SK-N-SH treated with all-trans-retinoic acid at 6 μM for 48 hours (cell line): ENCODE measurements at regions not wholly inside any gene's neighbourhood (a gene's known extent, or its start where the extent isn't known, plus 50 kb on each side); places are given as distances from the start of the nearest gene placed in this dataset.

ENCODE experiments used
- ATAC-seq: fragments of 200-7000 bp; cut with Tn5 transposase; 3 replicates; pipeline ENCODE4 v1.9.1; 2020; ENCODE audit warnings: mild to moderate bottlenecking, moderate library complexity
- ARNTL ChIP-seq: fragments of 450-650 bp; formaldehyde crosslinking; IDR thresholded peaks from 2 replicates; pipeline ENCODE4 v1.5.0; 2020; ENCODE audit warnings: low read depth, mild to moderate bottlenecking, moderate library complexity, borderline replicate concordance
- BACH2 ChIP-seq: fragments of 250-450 bp; sonication (Bioruptor Pico); IDR thresholded peaks from 2 replicates; pipeline ENCODE4 v1.9.0; 2021; ENCODE audit warnings: mild to moderate bottlenecking, borderline replicate concordance
- CREB5 ChIP-seq: fragments of 250-450 bp; sonication (Bioruptor Pico); IDR thresholded peaks from 2 replicates; pipeline ENCODE4 v1.5.1; 2020; ENCODE audit warnings: low read depth, mild to moderate bottlenecking, moderate library complexity
- CSDC2 ChIP-seq: fragments of 250-450 bp; sonication (Bioruptor Pico); IDR thresholded peaks from 2 replicates; pipeline ENCODE4 v1.5.0; 2020; ENCODE audit warnings: mild to moderate bottlenecking, moderate library complexity
- CSRNP3 ChIP-seq: fragments of 250-450 bp; sonication (Bioruptor Pico); IDR thresholded peaks from 2 replicates; pipeline ENCODE4 v1.5.1; 2021; ENCODE audit warnings: mild to moderate bottlenecking, moderate library complexity
- ESRRG ChIP-seq: fragments of 250-450 bp; sonication (Bioruptor Pico); IDR thresholded peaks from 2 replicates; pipeline ENCODE4 v1.6.1; 2021; ENCODE audit warnings: mild to moderate bottlenecking
- GLIS3 ChIP-seq: fragments of 250-450 bp; sonication (Bioruptor Pico); IDR thresholded peaks from 2 replicates; pipeline ENCODE4 v1.5.0; 2020; ENCODE audit warnings: mild to moderate bottlenecking, moderate library complexity
- ISL1 ChIP-seq: fragments of 250-450 bp; sonication (Bioruptor Pico); IDR thresholded peaks from 2 replicates; pipeline ENCODE4 v2.1.2; 2022; ENCODE audit warnings: mild to moderate bottlenecking, moderate library complexity
- OSR1 ChIP-seq: fragments of 250-450 bp; sonication (Bioruptor Pico); IDR thresholded peaks from 2 replicates; pipeline ENCODE4 v1.8.0; 2022; ENCODE audit warnings: moderate library complexity, mild to moderate bottlenecking, inconsistent platforms
- PATZ1 ChIP-seq: fragments of 250-450 bp; sonication (Bioruptor Pico); IDR thresholded peaks from 2 replicates; pipeline ENCODE4 v1.8.0; 2020; ENCODE audit warnings: mild to moderate bottlenecking, moderate library complexity, borderline replicate concordance
- POU6F1 ChIP-seq: fragments of 250-450 bp; sonication (Bioruptor Pico); IDR thresholded peaks from 2 replicates; pipeline ENCODE4 v1.8.0; 2021; ENCODE audit warnings: low read depth, mild to moderate bottlenecking, moderate library complexity, borderline replicate concordance
- PPARA ChIP-seq: fragments of 250-450 bp; sonication (Bioruptor Pico); IDR thresholded peaks from 2 replicates; pipeline ENCODE4 v1.5.0; 2020; ENCODE audit warnings: mild to moderate bottlenecking, borderline replicate concordance
- RARB ChIP-seq: fragments of 250-450 bp; sonication (Bioruptor Pico); IDR thresholded peaks from 2 replicates; pipeline ENCODE4 v1.8.0; 2021; ENCODE audit warnings: mild to moderate bottlenecking, moderate library complexity
- SNAI2 ChIP-seq: fragments of 250-450 bp; sonication (Bioruptor Pico); IDR thresholded peaks from 2 replicates; pipeline ENCODE4 v1.5.0; 2020; ENCODE audit warnings: mild to moderate bottlenecking, moderate library complexity
- TCF4 ChIP-seq: fragments of 250-450 bp; sonication (Bioruptor Pico); IDR thresholded peaks from 2 replicates; pipeline ENCODE4 v1.8.0; 2021; ENCODE audit warnings: mild to moderate bottlenecking, moderate library complexity, borderline replicate concordance
- TOX ChIP-seq: fragments of 250-450 bp; sonication (Bioruptor Pico); IDR thresholded peaks from 2 replicates; pipeline ENCODE4 v1.8.0; 2021; ENCODE audit warnings: mild to moderate bottlenecking, moderate library complexity, borderline replicate concordance
- TSHZ2 ChIP-seq: fragments of 250-450 bp; sonication (Bioruptor Pico); IDR thresholded peaks from 2 replicates; pipeline ENCODE4 v1.5.0; 2020; ENCODE audit warnings: mild to moderate bottlenecking, moderate library complexity
- ZC3H10 ChIP-seq: fragments of 250-450 bp; sonication (Bioruptor Pico); IDR thresholded peaks from 2 replicates; pipeline ENCODE4 v1.5.1; 2021; ENCODE audit warnings: mild to moderate bottlenecking, moderate library complexity
- ZFP3 ChIP-seq: fragments of 250-450 bp; sonication (Bioruptor Pico); IDR thresholded peaks from 2 replicates; pipeline ENCODE4 v1.5.0; 2020; ENCODE audit warnings: mild to moderate bottlenecking, moderate library complexity
- ZFP30 ChIP-seq: fragments of 450-650 bp; formaldehyde crosslinking; IDR thresholded peaks from 2 replicates; pipeline ENCODE4 v1.5.0; 2022; ENCODE audit warnings: mild to moderate bottlenecking, moderate library complexity
- ZNF565 ChIP-seq: fragments of 450-650 bp; formaldehyde crosslinking; conservative IDR thresholded peaks from 2 replicates; pipeline ENCODE4 v1.5.0; 2020; ENCODE audit warnings: low read depth, mild to moderate bottlenecking, moderate library complexity
- ZNF70 ChIP-seq: fragments of 450-650 bp; formaldehyde crosslinking; IDR thresholded peaks from 2 replicates; pipeline ENCODE4 v1.5.0; 2020; ENCODE audit warnings: mild to moderate bottlenecking, moderate library complexity
- ZNF8 ChIP-seq: fragments of 450-650 bp; formaldehyde crosslinking; IDR thresholded peaks from 2 replicates; pipeline ENCODE4 v1.5.0; 2020; ENCODE audit warnings: mild to moderate bottlenecking, moderate library complexity

- peak; percentile 72 for ATAC-seq
- TF ChIP-seq ARNTL (CRISPR knock-in tag) (no peak), SNAI2 (CRISPR knock-in tag) (0 out of 2 replicates have a peak, but pooled peaks have one; percentile 49), TCF4 (CRISPR knock-in tag) (peak; percentile 84), TOX (CRISPR knock-in tag) (peak; percentile 15; the same call in 1 of the 2 replicates), ESRRG (CRISPR knock-in tag) (no peak), ZC3H10 (CRISPR knock-in tag) (peak; percentile 92), CSDC2 (CRISPR knock-in tag) (no peak), ZNF565 (CRISPR knock-in tag) (no peak), GLIS3 (CRISPR knock-in tag) (no peak), CREB5 (CRISPR knock-in tag) (no peak), RARB (no peak), PPARA (CRISPR knock-in tag) (no peak), OSR1 (CRISPR knock-in tag) (no peak), BACH2 (CRISPR knock-in tag) (no peak), ZFP30 (CRISPR knock-in tag) (peak; percentile 53; the same call in 1 of the 2 replicates), ZFP3 (CRISPR knock-in tag) (no peak), POU6F1 (no peak), PATZ1 (CRISPR knock-in tag) (peak; percentile 85), TSHZ2 (peak; percentile 72; the same call in 1 of the 2 replicates), CSRNP3 (CRISPR knock-in tag) (peak; percentile 71; the same call in 1 of the 2 replicates), ZNF8 (CRISPR knock-in tag) (0 out of 2 replicates have a peak, but pooled peaks have one; percentile 8), ISL1 (CRISPR knock-in tag) (peak; percentile 72), ZNF70 (CRISPR knock-in tag) (no peak)
- TF ChIP-seq, all 23 proteins: peak for 10
Observed at GRCh38 chr3:181518222-181518621, 193.5 kb upstream of the SOX2 start.

GRCh38 chr3:181512787-181513186, 198.9 kb upstream of the SOX2 start:
- no peak for TF ChIP-seq CREB5 (CRISPR knock-in tag)
- TF ChIP-seq CSRNP3 (CRISPR knock-in tag), result no peak
- TF ChIP-seq ARNTL (CRISPR knock-in tag), result no peak
- no peak for TF ChIP-seq ZNF565 (CRISPR knock-in tag)
- no peak for TF ChIP-seq OSR1 (CRISPR knock-in tag)
- no peak for TF ChIP-seq TOX (CRISPR knock-in tag)
- no peak for TF ChIP-seq ISL1 (CRISPR knock-in tag)
- no peak for ATAC-seq
